HFFc6 (cell line): ENCODE measurements at regions not wholly inside any gene's neighbourhood (a gene's known extent, or its start where the extent isn't known, plus 50 kb on each side); places are given as distances from the start of the nearest gene placed in this dataset.

Experiments used
- DNase-seq: peaks from one replicate; pipeline ENCODE4 v3.0.0-alpha.2; 2018
- H3K27ac Mint-ChIP-seq: 2 replicates; pipeline ENCODE4 v1.8.0; 2020; ENCODE audit warnings: mild to moderate bottlenecking, mixed read lengths
- H3K27me3 Mint-ChIP-seq: 2 replicates; pipeline ENCODE4 v1.8.0; 2021; ENCODE audit warnings: mild to moderate bottlenecking, moderate library complexity, mixed read lengths; ENCODE audit not compliant: insufficient read depth
- H3K36me3 Mint-ChIP-seq: 2 replicates; pipeline ENCODE4 v1.8.0; 2021; ENCODE audit warnings: low read depth, mixed read lengths
- H3K4me1 Mint-ChIP-seq: 2 replicates; pipeline ENCODE4 v1.8.0; 2020; ENCODE audit warnings: low read depth, mixed read lengths
- H3K4me3 Mint-ChIP-seq: 2 replicates; pipeline ENCODE4 v1.8.0; 2020; ENCODE audit warnings: mild to moderate bottlenecking, moderate library complexity, mixed read lengths
- H3K9me3 Mint-ChIP-seq: 2 replicates; pipeline ENCODE4 v1.8.0; 2020; ENCODE audit warnings: mild to moderate bottlenecking, mixed read lengths
- TF ChIP-seq, protein P1 (sequence below): fragments of 200-600 bp; sonication (generic); IDR thresholded peaks from 2 replicates; pipeline ENCODE4 v1.5.0; 2021; ENCODE audit warnings: antibody characterized with exemption, mild to moderate bottlenecking

DNA sequence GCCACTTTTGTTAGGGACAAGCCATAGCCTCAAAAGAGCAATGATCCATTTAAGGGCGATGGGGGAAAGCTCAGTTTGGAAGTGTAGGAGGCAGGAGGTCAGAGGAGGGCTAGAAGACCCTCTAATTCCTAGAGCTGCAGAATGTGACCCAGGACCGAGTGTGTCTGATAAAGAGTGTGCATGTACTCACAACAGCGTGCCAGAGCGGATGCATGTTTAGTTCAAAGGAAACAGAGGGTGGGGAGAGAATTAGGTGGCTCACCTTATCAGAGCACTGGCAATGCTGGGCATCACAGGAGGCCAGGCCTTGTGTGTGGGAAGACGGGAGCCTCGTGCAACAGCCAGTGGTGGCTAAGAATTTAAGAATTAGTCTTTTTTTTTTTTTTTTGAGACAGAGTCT lies 133.9 kb upstream of the COBL start:
- Mint-ChIP-seq H3K4me3 (no peak overlapping the region), H3K4me1 (no peaks in the 10 kb centered on the region), H3K9me3 (peaks cover 37% of the 10 kb centered on the region), H3K27ac (no peak overlapping the region), H3K36me3 (no peaks in the 10 kb centered on the region), H3K27me3 (no peaks in the 10 kb centered on the region; the same call in 1 of the 2 replicates)
- TF ChIP-seq, protein P1, sequence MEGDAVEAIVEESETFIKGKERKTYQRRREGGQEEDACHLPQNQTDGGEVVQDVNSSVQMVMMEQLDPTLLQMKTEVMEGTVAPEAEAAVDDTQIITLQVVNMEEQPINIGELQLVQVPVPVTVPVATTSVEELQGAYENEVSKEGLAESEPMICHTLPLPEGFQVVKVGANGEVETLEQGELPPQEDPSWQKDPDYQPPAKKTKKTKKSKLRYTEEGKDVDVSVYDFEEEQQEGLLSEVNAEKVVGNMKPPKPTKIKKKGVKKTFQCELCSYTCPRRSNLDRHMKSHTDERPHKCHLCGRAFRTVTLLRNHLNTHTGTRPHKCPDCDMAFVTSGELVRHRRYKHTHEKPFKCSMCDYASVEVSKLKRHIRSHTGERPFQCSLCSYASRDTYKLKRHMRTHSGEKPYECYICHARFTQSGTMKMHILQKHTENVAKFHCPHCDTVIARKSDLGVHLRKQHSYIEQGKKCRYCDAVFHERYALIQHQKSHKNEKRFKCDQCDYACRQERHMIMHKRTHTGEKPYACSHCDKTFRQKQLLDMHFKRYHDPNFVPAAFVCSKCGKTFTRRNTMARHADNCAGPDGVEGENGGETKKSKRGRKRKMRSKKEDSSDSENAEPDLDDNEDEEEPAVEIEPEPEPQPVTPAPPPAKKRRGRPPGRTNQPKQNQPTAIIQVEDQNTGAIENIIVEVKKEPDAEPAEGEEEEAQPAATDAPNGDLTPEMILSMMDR: no peak
- no peak for DNase-seq

DNA sequence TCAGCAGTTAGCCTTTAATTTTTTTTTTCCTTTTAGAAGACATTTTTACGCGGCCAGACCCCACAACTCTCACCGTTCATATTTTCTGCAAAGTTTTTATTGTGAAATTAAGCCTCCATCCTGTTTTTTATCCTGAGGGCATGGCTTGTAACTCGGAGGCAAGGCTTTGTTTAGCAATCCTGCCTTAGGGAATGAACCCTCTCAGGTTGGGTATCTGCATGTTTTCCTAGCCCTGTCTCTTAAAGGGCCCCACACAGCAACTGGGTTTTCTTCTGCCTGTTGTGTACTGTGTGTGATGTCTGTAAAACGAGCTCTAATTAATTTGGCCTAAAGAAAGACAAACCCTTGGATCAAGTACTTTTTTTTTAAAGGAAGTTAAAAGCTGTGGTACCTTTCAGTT lies 130.2 kb upstream of the COBL start:
- Mint-ChIP-seq H3K9me3 (peaks cover 32% of the 10 kb centered on the region), H3K36me3 (no peaks in the 10 kb centered on the region), H3K4me1 (no peaks in the 10 kb centered on the region), H3K27me3 (no peaks in the 10 kb centered on the region; the same call in none of the 2 replicates), H3K4me3 (no peak overlapping the region), H3K27ac (no peak overlapping the region)
- no peak for DNase-seq
- TF ChIP-seq, protein P1: no peak

DNA sequence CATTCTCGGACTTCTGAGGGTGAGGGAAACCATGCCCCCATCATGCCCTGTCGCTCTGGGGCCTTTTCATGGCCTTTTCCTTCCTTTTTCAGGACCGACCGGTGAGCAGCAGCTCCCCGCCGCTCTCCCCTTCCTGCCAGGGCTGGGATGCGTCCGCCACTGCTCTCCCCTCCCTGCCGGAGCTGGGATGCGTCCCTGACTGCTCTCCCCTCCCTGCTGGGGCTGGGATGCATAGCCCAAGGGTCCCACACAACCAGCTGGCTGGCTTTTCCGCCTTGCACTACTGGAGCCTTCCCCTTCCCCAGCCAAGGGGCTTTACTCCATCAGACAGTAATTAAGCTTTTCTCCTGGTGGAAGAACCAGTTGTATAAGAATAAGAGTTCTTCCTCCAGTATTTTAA lies 129.7 kb upstream of the COBL start:
- Mint-ChIP-seq H3K27ac (no peak overlapping the region), H3K4me3 (no peak overlapping the region), H3K9me3 (peaks cover 30% of the 10 kb centered on the region), H3K36me3 (no peaks in the 10 kb centered on the region), H3K27me3 (no peaks in the 10 kb centered on the region; the same call in none of the 2 replicates), H3K4me1 (no peaks in the 10 kb centered on the region)
- DNase-seq: no peak
- TF ChIP-seq, protein P1: no peak

DNA sequence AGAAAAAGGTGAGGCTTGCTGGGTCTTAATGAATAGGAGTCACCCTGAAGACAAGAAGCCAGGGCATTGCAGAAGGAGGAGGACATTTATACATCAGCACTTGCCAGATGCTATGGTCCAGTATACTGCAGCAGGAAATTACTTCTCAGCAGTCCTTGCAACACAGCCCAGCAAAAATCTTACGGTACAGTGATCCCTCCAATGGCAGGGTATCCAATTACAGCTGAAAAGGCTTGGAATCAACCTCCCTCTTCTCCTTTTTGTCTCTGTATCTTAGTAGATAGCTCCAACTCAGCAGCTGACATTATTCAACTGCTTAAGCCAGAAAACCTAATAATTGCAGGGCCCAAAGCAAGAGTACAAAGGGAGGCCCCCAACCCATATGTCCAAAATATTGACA lies 128.3 kb upstream of the COBL start:
- H3K4me1 Mint-ChIP-seq: no peaks in the 10 kb centered on the region
- H3K36me3 Mint-ChIP-seq: no peaks in the 10 kb centered on the region
- TF ChIP-seq, protein P1: no peak
- no peak for DNase-seq
- H3K27me3 Mint-ChIP-seq: no peaks in the 10 kb centered on the region; the same call in none of the 2 replicates
- H3K4me3 Mint-ChIP-seq: no peak overlapping the region
- peaks cover 17% of the 10 kb centered on the region for H3K9me3 Mint-ChIP-seq
- H3K27ac Mint-ChIP-seq: no peak overlapping the region

DNA sequence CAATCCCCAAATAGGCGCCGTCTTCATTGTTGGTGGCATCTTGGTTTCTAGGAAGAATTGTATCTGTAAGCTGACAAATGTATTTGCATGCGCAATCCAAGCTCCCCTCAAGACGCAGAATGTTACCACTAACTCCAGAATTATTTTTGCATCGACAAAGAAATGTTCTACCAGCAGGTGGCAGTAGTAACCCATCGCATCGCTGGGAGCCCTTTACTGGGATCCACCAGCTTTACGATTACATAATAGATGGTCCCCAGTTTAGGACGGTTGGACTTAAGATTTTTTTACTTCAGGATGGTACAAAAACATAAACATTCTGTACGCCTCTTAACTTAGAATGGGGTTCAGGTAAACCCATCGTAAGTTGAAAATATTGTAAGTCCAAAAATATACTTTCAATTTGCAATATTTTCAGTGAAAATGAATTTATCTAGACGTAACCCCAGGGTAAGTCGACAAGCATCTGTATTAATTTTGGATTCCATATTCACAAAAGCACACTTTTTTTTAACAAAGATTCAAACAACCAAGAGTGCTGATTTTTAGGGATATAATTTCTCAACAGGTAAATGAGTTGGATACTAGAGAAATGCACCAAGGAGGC lies 114.0 kb upstream of the COBL start:
- H3K27me3 Mint-ChIP-seq: peaks cover 2% of the 10 kb centered on the region; the same call in 1 of the 2 replicates
- TF ChIP-seq, protein P1: peak; percentile 90
- H3K4me3 Mint-ChIP-seq: no peak overlapping the region
- no peaks in the 10 kb centered on the region for H3K4me1 Mint-ChIP-seq
- no peak overlapping the region for H3K27ac Mint-ChIP-seq
- DNase-seq: peak; percentile 14
- no peaks in the 10 kb centered on the region for H3K9me3 Mint-ChIP-seq
- no peaks in the 10 kb centered on the region for H3K36me3 Mint-ChIP-seq
